RWPE2 (cell line): ENCODE measurements at regions not wholly inside any gene's neighbourhood (a gene's known extent, or its start where the extent isn't known, plus 50 kb on each side); places are given as distances from the start of the nearest gene placed in this dataset.

ENCODE experiments used
- ATAC-seq: fragments of 200-7000 bp; cut with Tn5 transposase; 3 replicates; pipeline ENCODE4 v1.9.1; 2021; ENCODE audit warnings: low read depth
- DNase-seq: peaks from one replicate; pipeline ENCODE4 v3.0.0-alpha.2; 2020; ENCODE audit warnings: low spot score
- H3K27ac ChIP-seq: fragments of 450-650 bp; 2 replicates; pipeline ENCODE4 v1.5.1; 2017; ENCODE audit warnings: mild to moderate bottlenecking; ENCODE audit not compliant: poor library complexity, severe bottlenecking
- H3K27me3 ChIP-seq: fragments of 250-450 bp; sonication (Bioruptor Pico); 2 replicates; pipeline ENCODE4 v1.5.1; 2021; ENCODE audit warnings: mild to moderate bottlenecking, moderate library complexity; ENCODE audit not compliant: insufficient read depth, poor library complexity, severe bottlenecking
- H3K36me3 ChIP-seq: fragments of 250-450 bp; sonication (Bioruptor Pico); 2 replicates; pipeline ENCODE4 v1.5.1; 2020; ENCODE audit warnings: low read depth, mild to moderate bottlenecking, moderate library complexity
- H3K4me1 ChIP-seq: fragments of 250-450 bp; sonication (Bioruptor Pico); 2 replicates; pipeline ENCODE4 v1.5.1; 2021; ENCODE audit warnings: mild to moderate bottlenecking, moderate library complexity; ENCODE audit not compliant: insufficient read depth, poor library complexity, severe bottlenecking
- H3K4me3 ChIP-seq: fragments of 250-450 bp; sonication (Bioruptor Pico); 2 replicates; pipeline ENCODE4 v1.5.1; 2021; ENCODE audit warnings: mild to moderate bottlenecking, moderate library complexity; ENCODE audit not compliant: severe bottlenecking
- H3K9me3 ChIP-seq: fragments of 250-450 bp; sonication (Bioruptor Pico); 2 replicates; pipeline ENCODE4 v1.5.1; 2021; ENCODE audit warnings: mild to moderate bottlenecking, moderate library complexity; ENCODE audit not compliant: severe bottlenecking
- CTCF ChIP-seq: fragments of 450-650 bp; IDR thresholded peaks from one replicate; pipeline ENCODE4 v1.5.1; 2017; ENCODE audit warnings: mild to moderate bottlenecking, moderate library complexity; ENCODE audit not compliant: poor library complexity, severe bottlenecking

- Histone ChIP-seq H3K27me3 (no peaks in the 10 kb centered on the region), H3K36me3 (no peaks in the 10 kb centered on the region), H3K27ac (peak overlapping the region; percentile 98), H3K9me3 (no peaks in the 10 kb centered on the region), H3K4me1 (peaks cover 77% of the 10 kb centered on the region), H3K4me3 (no peak overlapping the region)
- TF ChIP-seq CTCF: no peak
- DNase-seq (no peak), ATAC-seq (no peak)
Observed at GRCh38 chr6:44059359-44060346, 67.6 kb downstream of the MRPL14 start.

GRCh38 chr6:44058617-44059358 is 68.5 kb downstream of the MRPL14 start:
- no peak for TF ChIP-seq CTCF
- ATAC-seq: peak; percentile 77
- H3K4me3 ChIP-seq: no peak overlapping the region
- H3K27ac ChIP-seq: peak overlapping the region; percentile 98
- DNase-seq: peak; percentile 94
- no peaks in the 10 kb centered on the region for H3K9me3 ChIP-seq
- no peaks in the 10 kb centered on the region for H3K27me3 ChIP-seq
- peaks cover 77% of the 10 kb centered on the region for H3K4me1 ChIP-seq
- no peaks in the 10 kb centered on the region for H3K36me3 ChIP-seq

GRCh38 chr6:44057931-44058616 is 69.2 kb downstream of the MRPL14 start:
- Histone ChIP-seq H3K4me1 (peaks cover 76% of the 10 kb centered on the region), H3K27ac (peak overlapping the region; percentile 98), H3K27me3 (no peaks in the 10 kb centered on the region), H3K9me3 (no peaks in the 10 kb centered on the region), H3K4me3 (no peak overlapping the region), H3K36me3 (no peaks in the 10 kb centered on the region)
- no peak for ATAC-seq
- no peak for DNase-seq
- TF ChIP-seq CTCF: no peak

GRCh38 chr6:44057238-44057930 is 69.9 kb downstream of the MRPL14 start:
- Histone ChIP-seq H3K27me3 (no peaks in the 10 kb centered on the region), H3K27ac (peak overlapping the region; percentile 98)

More at GRCh38 chr6:44057238-44057930, 69.9 kb downstream of the MRPL14 start:
- TF ChIP-seq CTCF: no peak
- ATAC-seq: no peak
- DNase-seq: no peak
- H3K9me3 ChIP-seq: no peaks in the 10 kb centered on the region
- no peaks in the 10 kb centered on the region for H3K36me3 ChIP-seq
- H3K4me1 ChIP-seq: peaks cover 69% of the 10 kb centered on the region
- no peak overlapping the region for H3K4me3 ChIP-seq
